ENCODE measurements at regions not wholly inside any gene's neighbourhood (a gene's known extent, or its start where the extent isn't known, plus 50 kb on each side); places are given as distances from the start of the nearest gene placed in this dataset.

- no peaks in the 10 kb centered on the region for H3K4me1 ChIP-seq
- no peaks in the 10 kb centered on the region for H3K9me3 ChIP-seq
- no peaks in the 10 kb centered on the region for H3K27me3 ChIP-seq
- DNase-seq (peak in 2 of 4 donors; percentile 6 to 10), ATAC-seq (no peak)
- no peak overlapping the region for H3K27ac ChIP-seq
- TF ChIP-seq POLR2A (IDR thresholded peaks at IDR 0.05) (no peak), CTCF (IDR thresholded peaks at IDR 0.05) (no peak)
- WGBS, 2 donors, result 76 to 80% methylated on average over 21 of the region's 21 CpGs
- no peaks in the 10 kb centered on the region for H3K36me3 ChIP-seq (replicated peaks in 1 of 2; ENCODE audit: insufficient read depth in 1 of 2, low read depth in 2 of 2)
- intact Hi-C loops (cut with DNase I), result no loop called here
- no peak overlapping the region for H3K4me3 ChIP-seq
Observed at GRCh38 chr13:106376401-106377112, 158.9 kb downstream of the EFNB2 start.

- intact Hi-C loops (cut with DNase I), result no loop called here
- no peak for ATAC-seq
- WGBS, 2 donors, result 91 to 97% methylated on average over 18 to 20 of the region's 20 CpGs
- H3K27ac ChIP-seq, result no peak overlapping the region
- H3K9me3 ChIP-seq, result no peaks in the 10 kb centered on the region
- TF ChIP-seq POLR2A (IDR thresholded peaks at IDR 0.05) (no peak), CTCF (IDR thresholded peaks at IDR 0.05) (no peak)
- DNase-seq, result no peak
- no peak overlapping the region for H3K4me3 ChIP-seq
- no peaks in the 10 kb centered on the region for H3K4me1 ChIP-seq
- no peaks in the 10 kb centered on the region for H3K27me3 ChIP-seq
- H3K36me3 ChIP-seq (replicated peaks in 1 of 2; ENCODE audit: insufficient read depth in 1 of 2, low read depth in 2 of 2), result no peaks in the 10 kb centered on the region
Observed at GRCh38 chr13:106375085-106375484, 160.4 kb downstream of the EFNB2 start.

GRCh38 chr13:106374631-106375030 lies 160.8 kb downstream of the EFNB2 start:
- WGBS, 2 donors, result 69 to 88% methylated on average over 2 to 10 of the region's 10 CpGs
- intact Hi-C loops (cut with DNase I), result no loop called here
- Histone ChIP-seq H3K4me3 (no peak overlapping the region), H3K27me3 (no peaks in the 10 kb centered on the region), H3K4me1 (no peaks in the 10 kb centered on the region), H3K9me3 (no peaks in the 10 kb centered on the region), H3K27ac (no peak overlapping the region), H3K36me3 (replicated peaks in 1 of 2; ENCODE audit: insufficient read depth in 1 of 2, low read depth in 2 of 2) (no peaks in the 10 kb centered on the region)
- no peak for TF ChIP-seq POLR2A (IDR thresholded peaks at IDR 0.05)
- no peak for TF ChIP-seq CTCF (IDR thresholded peaks at IDR 0.05)
- ATAC-seq, result no peak
- DNase-seq, result no peak

GRCh38 chr13:106373989-106374572 lies 161.4 kb downstream of the EFNB2 start:
- no peaks in the 10 kb centered on the region for H3K9me3 ChIP-seq
- H3K4me1 ChIP-seq, result no peaks in the 10 kb centered on the region
- 44 to 53% methylated on average over 3 to 4 of the region's 4 CpGs for WGBS, 2 donors
- DNase-seq, result no peak
- no peaks in the 10 kb centered on the region for H3K27me3 ChIP-seq
- no peaks in the 10 kb centered on the region for H3K36me3 ChIP-seq (replicated peaks in 1 of 2; ENCODE audit: insufficient read depth in 1 of 2, low read depth in 2 of 2)
- no peak for TF ChIP-seq CTCF (IDR thresholded peaks at IDR 0.05)
- no peak for TF ChIP-seq POLR2A (IDR thresholded peaks at IDR 0.05)
- H3K27ac ChIP-seq, result no peak overlapping the region
- ATAC-seq, result no peak
- no peak overlapping the region for H3K4me3 ChIP-seq
- intact Hi-C loops (cut with DNase I), result no loop called here
